H1 (cell line): ENCODE measurements at regions not wholly inside any gene's neighbourhood (a gene's known extent, or its start where the extent isn't known, plus 50 kb on each side); places are given as distances from the start of the nearest gene placed in this dataset.

ENCODE experiments used
- CTCF ChIA-PET: fragments of 300-600 bp; sonication (Branson Sonifier 250); formaldehyde crosslinking; loops from one replicate; lab custom pipeline; 2021; ENCODE audit not compliant: partially characterized antibody; lab: Charles Lee
- POLR2A ChIA-PET: fragments of 300-600 bp; sonication (Branson Sonifier 250); formaldehyde crosslinking; loops from one replicate; lab custom pipeline; 2021; ENCODE audit warnings: inconsistent platforms; ENCODE audit not compliant: partially characterized antibody; lab: Charles Lee
- DNase-seq, 2 experiments: peaks; one replicate each; pipeline versions ENCODE4 v3.0.0 to v3.0.0-alpha.2; 2010 to 2022; ENCODE audit warnings: low spot score in 2 of 2, low read depth in 1 of 2, mixed read lengths in 1 of 2
- FAIRE-seq: peaks from 2 replicates; lab custom pipeline; 2011; peaks lifted over from hg19 to GRCh38; lab: Jason Lieb, UNC
- H2AFZ ChIP-seq: 2 replicates; pipeline ENCODE4 v1.8.1; 2012; ENCODE audit warnings: low read length, inconsistent platforms
- H2AK5ac ChIP-seq: 2 replicates; pipeline ENCODE4 v1.6.1; 2013; ENCODE audit warnings: low read depth, low read length
- H2BK120ac ChIP-seq: replicated peaks from 2 replicates; pipeline ENCODE3; 2013; ENCODE audit warnings: low read depth, low read length, inconsistent platforms
- H2BK12ac ChIP-seq: 2 replicates; pipeline ENCODE4 v1.6.1; 2013; ENCODE audit warnings: low read depth, low read length
- H2BK15ac ChIP-seq: 2 replicates; pipeline ENCODE4 v1.6.1; 2013; ENCODE audit warnings: low read length
- H2BK20ac ChIP-seq: 2 replicates; pipeline ENCODE4 v1.6.1; 2013; ENCODE audit warnings: low read length
- H2BK5ac ChIP-seq: 2 replicates; pipeline ENCODE4 v1.6.1; 2013; ENCODE audit warnings: low read depth, low read length
- H3K14ac ChIP-seq: 2 replicates; pipeline ENCODE4 v1.6.1; 2013; ENCODE audit warnings: inconsistent platforms; ENCODE audit not compliant: insufficient read length
- H3K18ac ChIP-seq: 2 replicates; pipeline ENCODE4 v1.6.1; 2013; ENCODE audit warnings: low read length; ENCODE audit errors: extremely low read depth
- H3K23ac ChIP-seq: 2 replicates; pipeline ENCODE4 v1.6.1; 2013; ENCODE audit warnings: inconsistent platforms; ENCODE audit not compliant: insufficient read length
- H3K23me2 ChIP-seq: 2 replicates; pipeline ENCODE4 v1.6.1; 2013; ENCODE audit warnings: low read depth, low read length
- H3K27ac ChIP-seq: 2 replicates; pipeline ENCODE4 v1.6.1; 2011; ENCODE audit warnings: low read depth, low read length, inconsistent platforms
- H3K27me3 ChIP-seq, 4 experiments: replicated peaks in 1 of 4; 1 replicate in 1 of 4; 2 replicates in 3 of 4; pipeline versions ENCODE4 v1.6.1 to v1.8.1; 2011 to 2013; ENCODE audit warnings: low read length in 3 of 4, mild to moderate bottlenecking in 3 of 4, inconsistent platforms in 2 of 4, mixed read lengths in 2 of 4, moderate library complexity in 1 of 4; ENCODE audit not compliant: control insufficient read depth in 3 of 4, insufficient read depth in 3 of 4; ENCODE audit errors: extremely low read depth in 1 of 4
- H3K36me3 ChIP-seq, 4 experiments: 2 replicates each; pipeline versions ENCODE4 v1.6.1 to v1.8.1; 2011 to 2013; ENCODE audit warnings: mild to moderate bottlenecking in 4 of 4, low read length in 3 of 4, moderate library complexity in 2 of 4, control low read depth in 1 of 4, inconsistent platforms in 1 of 4; ENCODE audit not compliant: insufficient read depth in 4 of 4, control insufficient read depth in 2 of 4
- H3K4ac ChIP-seq: replicated peaks from 2 replicates; pipeline ENCODE3; 2013; ENCODE audit warnings: low read length, low read depth, mixed read lengths, inconsistent platforms; ENCODE audit not compliant: insufficient read length
- H3K4me1 ChIP-seq, 4 experiments: replicated peaks in 1 of 4; 1 replicate in 1 of 4; 2 replicates in 3 of 4; pipeline versions ENCODE4 v1.6.1 to v1.8.1; 2011 to 2013; ENCODE audit warnings: low read length in 3 of 4, inconsistent platforms in 2 of 4, mixed read lengths in 1 of 4; ENCODE audit not compliant: insufficient read depth in 4 of 4, control insufficient read depth in 3 of 4
- H3K4me2 ChIP-seq, 2 experiments: 2 replicates each; pipeline versions ENCODE4 v1.6.1 to v1.8.1; 2011 to 2013; ENCODE audit warnings: low read depth in 2 of 2, low read length in 2 of 2, control low read depth in 1 of 2, inconsistent platforms in 1 of 2, mild to moderate bottlenecking in 1 of 2; ENCODE audit not compliant: insufficient read depth in 1 of 2
- H3K4me3 ChIP-seq, 4 experiments: fragments of 200-600, 300-600 bp in 1 of 4; sonication (generic), shearing (Covaris generic), sonication (Bioruptor Twin) in 1 of 4; 2 replicates each; pipeline versions ENCODE4 v1.5.1 to v1.8.1; 2011 to 2016; ENCODE audit warnings: low read length in 4 of 4, low read depth in 3 of 4, control low read depth in 2 of 4, inconsistent platforms in 2 of 4, mild to moderate bottlenecking in 2 of 4, mixed read lengths in 1 of 4, moderate library complexity in 1 of 4; ENCODE audit not compliant: insufficient read depth in 2 of 4; ENCODE audit errors: extremely low read depth in 1 of 4
- H3K56ac ChIP-seq: replicated peaks from 2 replicates; pipeline ENCODE3; 2013; ENCODE audit warnings: low read depth, mild to moderate bottlenecking, mixed read lengths, low read length, inconsistent platforms; ENCODE audit not compliant: insufficient read length
- H3K79me1 ChIP-seq: 2 replicates; pipeline ENCODE4 v1.6.1; 2013; ENCODE audit warnings: low read depth, low read length, control low read depth
- H3K79me2 ChIP-seq, 2 experiments: 2 replicates each; pipeline versions ENCODE4 v1.6.1 to v1.8.1; 2012 to 2013; ENCODE audit warnings: low read length in 2 of 2, mild to moderate bottlenecking in 2 of 2, inconsistent platforms in 1 of 2; ENCODE audit not compliant: insufficient read depth in 2 of 2, control insufficient read depth in 1 of 2
- H3K9ac ChIP-seq, 4 experiments: replicated peaks in 1 of 4; 1 replicate in 1 of 4; 2 replicates in 3 of 4; pipeline versions ENCODE4 v1.6.1 to v1.8.1; 2011 to 2013; ENCODE audit warnings: low read depth in 3 of 4, low read length in 3 of 4, control low read depth in 2 of 4, mild to moderate bottlenecking in 2 of 4, moderate library complexity in 2 of 4, inconsistent platforms in 1 of 4; ENCODE audit errors: extremely low read depth in 1 of 4
- H3K9me3 ChIP-seq, 2 experiments: 2 replicates each; pipeline versions ENCODE4 v1.6.1 to v1.8.1; 2012 to 2013; ENCODE audit warnings: mild to moderate bottlenecking in 2 of 2, moderate library complexity in 2 of 2, control low read depth in 1 of 2, inconsistent platforms in 1 of 2, low read depth in 1 of 2, low read length in 1 of 2, mixed read lengths in 1 of 2; ENCODE audit not compliant: insufficient read depth in 2 of 2
- H4K20me1 ChIP-seq, 2 experiments: replicated peaks in 1 of 2; 2 replicates each; pipeline versions ENCODE3 to v1.8.1; 2011 to 2013; ENCODE audit warnings: inconsistent platforms in 2 of 2, low read length in 2 of 2, mild to moderate bottlenecking in 1 of 2; ENCODE audit not compliant: insufficient read depth in 2 of 2, control insufficient read depth in 1 of 2
- H4K5ac ChIP-seq: 2 replicates; pipeline ENCODE4 v1.6.1; 2013; ENCODE audit warnings: low read length, low read depth, mixed read lengths, inconsistent platforms; ENCODE audit not compliant: insufficient read length
- H4K8ac ChIP-seq: 2 replicates; pipeline ENCODE4 v1.8.0; 2013; ENCODE audit warnings: mild to moderate bottlenecking, moderate library complexity, low read length, inconsistent platforms; ENCODE audit not compliant: insufficient read depth; ENCODE audit errors: extremely low read depth
- H4K91ac ChIP-seq: replicated peaks from 2 replicates; pipeline ENCODE3; 2013; ENCODE audit warnings: low read length, mixed read lengths, inconsistent platforms; ENCODE audit not compliant: insufficient read length
- GTF2F1 ChIP-seq: IDR thresholded peaks from 2 replicates; pipeline ENCODE4 v1.6.1; 2012; ENCODE audit warnings: low read depth, low read length, improper control_type of control experiment, borderline replicate concordance
- PHF8 ChIP-seq: fragments of 200-600 bp; sonication (generic); conservative IDR thresholded peaks from 2 replicates; pipeline ENCODE4 v1.7.1; 2012; ENCODE audit warnings: low read depth, mild to moderate bottlenecking, inconsistent platforms, low read length, moderate library complexity
- SRF ChIP-seq: IDR thresholded peaks from 2 replicates; pipeline ENCODE4 v1.6.1; 2011; ENCODE audit warnings: mild to moderate bottlenecking, low read depth, low read length, moderate library complexity

DNA sequence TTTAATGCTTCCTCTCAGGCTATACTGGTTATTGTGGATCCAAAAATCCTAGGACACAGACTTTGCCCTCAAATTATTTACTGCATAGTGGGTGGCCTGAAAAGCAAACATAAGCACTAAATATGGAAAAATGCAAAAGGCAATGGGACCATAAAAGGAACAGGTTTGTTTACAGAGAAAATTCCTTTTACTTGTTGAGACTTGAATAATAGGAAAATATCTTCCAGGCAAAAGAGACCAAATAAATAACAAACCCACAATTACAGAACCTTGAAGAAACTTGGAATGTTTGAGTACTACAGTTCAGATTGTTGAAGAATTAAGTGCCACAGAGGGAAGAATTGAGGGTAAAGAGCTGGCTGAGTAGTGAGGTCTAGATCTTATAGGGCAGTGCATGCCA is 711.0 kb downstream of the C4orf33 start:
- no peak for FAIRE-seq

More for the DNA sequence above, 711.0 kb downstream of the C4orf33 start:
- Histone ChIP-seq H3K18ac (no peak overlapping the region), H3K79me2 (no peaks in the 10 kb centered on the region), H3K36me3 (no peaks in the 10 kb centered on the region), H3K23ac (no peak overlapping the region), H2BK20ac (no peak overlapping the region), H4K91ac (no peak overlapping the region), H3K4me1 (peaks cover 0 to 3% (median 1%) of the 10 kb centered on the region in 4 experiments; a peak in 3 of 7 replicates), H3K4me3 (no peak overlapping the region), H3K4ac (no peak overlapping the region), H2AFZ (no peak overlapping the region), H4K5ac (no peak overlapping the region), H3K9me3 (no peaks in the 10 kb centered on the region), H3K23me2 (no peaks in the 10 kb centered on the region), H3K9ac (no peak overlapping the region), H3K14ac (no peak overlapping the region), H2BK120ac (no peak overlapping the region), H3K4me2 (no peak overlapping the region), H2BK5ac (no peak overlapping the region), H3K56ac (no peak overlapping the region), H2BK12ac (no peak overlapping the region), H4K20me1 (no peaks in the 10 kb centered on the region), H3K27ac (no peak overlapping the region), H2AK5ac (no peak overlapping the region), H4K8ac (no peak overlapping the region), H3K27me3 (no peaks in the 10 kb centered on the region), H2BK15ac (no peak overlapping the region), H3K79me1 (no peaks in the 10 kb centered on the region)
- POLR2A ChIA-PET = no interaction called here
- CTCF ChIA-PET = no interaction called here
- no peak for TF ChIP-seq SRF
- no peak for TF ChIP-seq PHF8
- no peak for TF ChIP-seq GTF2F1
- DNase-seq = no peak
